Fibroblast of pulmonary artery (primary cell): ENCODE measurements at regions not wholly inside any gene's neighbourhood (a gene's known extent, or its start where the extent isn't known, plus 50 kb on each side); places are given as distances from the start of the nearest gene placed in this dataset.

Experiments
- DNase-seq: peaks from one replicate; pipeline ENCODE4 v3.0.0-alpha.2; 2010; ENCODE audit warnings: low read depth
- H3K4me3 ChIP-seq: replicated peaks from 2 replicates; pipeline ENCODE4 v1.5.1; 2011; ENCODE audit warnings: low read depth, mild to moderate bottlenecking, control low read depth, low read length, moderate library complexity
- TF ChIP-seq, protein P1 (sequence below): IDR thresholded peaks from 2 replicates; pipeline ENCODE4 v1.5.1; 2011; ENCODE audit warnings: mild to moderate bottlenecking, control low read depth, low read length, inconsistent platforms; ENCODE audit errors: missing control alignments

DNA sequence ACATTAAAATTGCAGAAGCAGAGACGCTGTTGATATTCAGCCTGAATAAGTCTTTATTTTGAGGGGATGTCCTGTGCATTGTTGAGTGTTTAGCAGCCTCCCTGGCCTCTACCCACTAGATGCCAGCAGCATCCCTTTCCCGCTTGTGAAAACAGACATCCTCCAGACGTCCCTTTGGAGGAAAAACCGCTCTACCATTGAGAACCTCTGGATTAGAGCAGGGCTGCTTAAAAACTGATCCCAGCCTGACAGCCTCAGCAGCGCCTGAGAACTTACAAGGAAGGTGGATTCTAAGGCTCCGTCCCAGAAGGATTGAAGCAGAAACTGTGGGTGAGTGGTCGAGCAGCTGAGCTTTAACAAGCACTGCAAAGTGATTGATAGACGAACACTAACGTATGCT lies 349.7 kb downstream of the CYRIA start:
- TF ChIP-seq, protein P1, sequence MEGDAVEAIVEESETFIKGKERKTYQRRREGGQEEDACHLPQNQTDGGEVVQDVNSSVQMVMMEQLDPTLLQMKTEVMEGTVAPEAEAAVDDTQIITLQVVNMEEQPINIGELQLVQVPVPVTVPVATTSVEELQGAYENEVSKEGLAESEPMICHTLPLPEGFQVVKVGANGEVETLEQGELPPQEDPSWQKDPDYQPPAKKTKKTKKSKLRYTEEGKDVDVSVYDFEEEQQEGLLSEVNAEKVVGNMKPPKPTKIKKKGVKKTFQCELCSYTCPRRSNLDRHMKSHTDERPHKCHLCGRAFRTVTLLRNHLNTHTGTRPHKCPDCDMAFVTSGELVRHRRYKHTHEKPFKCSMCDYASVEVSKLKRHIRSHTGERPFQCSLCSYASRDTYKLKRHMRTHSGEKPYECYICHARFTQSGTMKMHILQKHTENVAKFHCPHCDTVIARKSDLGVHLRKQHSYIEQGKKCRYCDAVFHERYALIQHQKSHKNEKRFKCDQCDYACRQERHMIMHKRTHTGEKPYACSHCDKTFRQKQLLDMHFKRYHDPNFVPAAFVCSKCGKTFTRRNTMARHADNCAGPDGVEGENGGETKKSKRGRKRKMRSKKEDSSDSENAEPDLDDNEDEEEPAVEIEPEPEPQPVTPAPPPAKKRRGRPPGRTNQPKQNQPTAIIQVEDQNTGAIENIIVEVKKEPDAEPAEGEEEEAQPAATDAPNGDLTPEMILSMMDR: no peak
- H3K4me3 ChIP-seq: no peak overlapping the region
- DNase-seq: no peak

- TF ChIP-seq, protein P1: no peak
- H3K4me3 ChIP-seq: no peak overlapping the region
- no peak for DNase-seq
Observed at GRCh38 chr2:16315458-16315835, 350.2 kb downstream of the CYRIA start.

GRCh38 chr2:16314691-16315457 lies 350.8 kb downstream of the CYRIA start:
- TF ChIP-seq, protein P1: no peak
- no peak for DNase-seq
- H3K4me3 ChIP-seq: no peak overlapping the region

DNA sequence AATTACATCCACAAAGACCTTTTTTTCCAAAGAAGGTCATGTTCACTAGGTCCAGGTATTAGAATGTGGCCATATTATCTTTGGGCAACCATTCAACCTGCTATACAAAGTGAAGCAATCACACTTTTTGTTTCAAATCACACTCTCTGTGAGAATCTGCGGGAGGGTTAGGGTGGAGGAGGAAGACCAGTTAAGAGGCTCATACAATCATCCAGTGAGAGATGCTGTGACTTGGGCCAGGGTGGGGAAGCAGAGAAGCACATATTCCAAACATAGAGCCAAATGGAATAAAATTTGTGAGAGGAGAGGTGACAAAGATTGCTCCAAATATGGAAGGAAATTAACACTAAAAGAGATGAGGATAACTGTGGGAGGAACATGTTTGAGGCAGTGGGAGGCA lies 351.6 kb downstream of the CYRIA start:
- no peak overlapping the region for H3K4me3 ChIP-seq
- DNase-seq: no peak
- TF ChIP-seq, protein P1: no peak

DNA sequence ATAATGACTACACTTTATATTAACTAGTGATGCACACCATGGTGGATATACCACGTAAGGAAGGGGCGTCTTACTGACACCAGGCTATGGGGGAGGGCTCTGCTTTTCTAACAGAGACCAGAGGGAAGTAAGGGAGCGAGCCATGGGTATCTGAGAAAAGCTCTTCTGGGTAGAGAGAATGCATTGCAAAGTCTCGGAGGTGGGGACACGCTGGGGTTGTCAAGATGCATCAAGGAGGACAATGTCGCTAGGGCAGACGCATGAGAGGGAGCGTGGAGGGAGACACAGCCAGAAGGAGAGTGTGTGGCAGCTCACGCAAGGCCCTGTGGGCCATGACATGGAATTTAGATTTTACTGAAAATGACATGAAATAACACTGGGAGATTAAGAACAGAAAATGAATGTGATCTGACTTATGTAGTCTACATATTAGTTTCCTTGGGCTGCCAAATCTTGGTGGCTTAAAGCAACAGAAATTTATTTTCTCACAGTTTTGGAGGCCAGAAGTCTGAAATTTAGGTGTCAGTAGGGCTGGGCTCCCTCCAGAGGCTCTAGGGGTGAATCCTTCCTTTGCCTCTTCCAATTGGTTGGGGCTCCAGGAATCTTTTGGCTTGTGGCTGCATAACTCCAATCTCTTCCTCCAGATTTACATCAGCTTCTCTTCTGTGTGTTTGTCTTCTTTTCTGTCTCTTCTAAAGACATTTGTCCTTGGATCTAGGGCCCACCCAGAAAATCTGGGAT lies 352.2 kb downstream of the CYRIA start:
- DNase-seq: no peak
- no peak overlapping the region for H3K4me3 ChIP-seq
- TF ChIP-seq, protein P1: no peak

DNA sequence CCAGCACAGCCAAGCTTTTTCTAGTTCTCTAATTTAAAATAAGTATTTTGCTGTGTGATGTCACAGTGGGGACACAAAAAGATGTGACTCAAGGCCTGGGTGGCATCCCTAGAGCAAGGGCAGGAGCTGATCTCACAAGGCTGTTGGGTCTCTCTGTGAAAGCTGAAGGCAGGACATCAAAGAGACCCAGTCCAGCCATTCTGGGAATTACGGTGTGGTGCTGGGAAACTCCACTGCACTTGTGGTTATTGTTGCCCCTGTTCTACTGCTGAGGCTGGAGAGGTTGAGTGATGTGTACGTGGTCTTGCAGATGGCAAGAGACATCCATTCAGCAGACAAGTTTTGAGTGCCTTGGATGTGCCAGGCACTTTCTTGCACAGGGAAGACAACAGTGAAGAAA lies 352.9 kb downstream of the CYRIA start:
- DNase-seq: no peak
- H3K4me3 ChIP-seq: no peak overlapping the region
- TF ChIP-seq, protein P1: no peak
